PC-9 (cell line): ENCODE measurements at regions not wholly inside any gene's neighbourhood (a gene's known extent, or its start where the extent isn't known, plus 50 kb on each side); places are given as distances from the start of the nearest gene placed in this dataset.

Experiments used
- CTCF ChIP-seq: fragments of 200-600 bp; sonication (generic); conservative IDR thresholded peaks from 2 replicates; pipeline ENCODE4 v1.6.1; 2017; ENCODE audit warnings: mixed run types, antibody characterized with exemption, mild to moderate bottlenecking, moderate library complexity
- EZH2 ChIP-seq: fragments of 200-600 bp; sonication (generic); IDR thresholded peaks from 2 replicates; pipeline ENCODE4 v1.8.0; 2017; ENCODE audit warnings: antibody characterized with exemption, low read depth

DNA sequence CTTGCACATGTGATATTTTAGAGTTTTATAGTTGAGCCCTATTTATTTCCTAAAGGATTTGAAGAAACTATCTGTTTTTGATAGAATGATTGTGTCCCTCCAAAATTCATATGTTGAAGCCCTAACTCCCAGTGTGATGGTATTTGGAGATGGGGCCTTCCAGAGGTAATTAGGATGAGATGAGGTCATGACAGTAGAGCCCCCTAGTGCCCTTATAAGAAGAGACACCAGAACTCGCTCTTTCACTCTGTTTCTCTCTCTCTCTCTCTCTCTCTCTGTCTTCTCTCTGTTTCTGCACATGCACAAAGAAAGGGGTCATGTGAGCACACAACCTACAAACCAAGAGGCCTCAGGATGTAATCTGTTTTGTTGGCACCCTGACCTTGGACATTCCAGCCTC is 921.9 kb upstream of the DIAPH2 start:
- TF ChIP-seq CTCF (no peak), EZH2 (no peak)
